Parathyroid adenoma (tissue), 2 donors: ENCODE measurements at regions not wholly inside any gene's neighbourhood (a gene's known extent, or its start where the extent isn't known, plus 50 kb on each side); places are given as distances from the start of the nearest gene placed in this dataset.

ENCODE experiments used
- H2AFZ ChIP-seq: fragments of 300-600 bp; sonication (generic); one replicate; pipeline ENCODE4 v1.7.0; 2017; ENCODE audit warnings: antibody characterized with exemption, mild to moderate bottlenecking
- H3K27ac ChIP-seq: fragments of 300-600 bp; sonication (generic); one replicate; pipeline ENCODE4 v1.7.0; 2017
- H3K27me3 ChIP-seq: fragments of 300-600 bp; sonication (generic); one replicate; pipeline ENCODE4 v1.7.0; 2017; ENCODE audit warnings: low read length; ENCODE audit not compliant: control insufficient read depth, insufficient read depth
- H3K36me3 ChIP-seq: fragments of 300-600 bp; sonication (generic); one replicate; pipeline ENCODE4 v1.7.0; 2017; ENCODE audit warnings: low read length; ENCODE audit not compliant: control insufficient read depth, insufficient read depth
- H3K4me1 ChIP-seq: fragments of 300-600 bp; sonication (generic); one replicate; pipeline ENCODE4 v1.7.0; 2017; ENCODE audit warnings: control low read depth
- H3K4me2 ChIP-seq: fragments of 300-600 bp; sonication (generic); one replicate; pipeline ENCODE4 v1.7.0; 2017; ENCODE audit warnings: low read length
- H3K4me3 ChIP-seq: fragments of 300-600 bp; sonication (generic); one replicate; pipeline ENCODE4 v1.7.0; 2017; ENCODE audit warnings: low read depth, low read length
- H3K79me2 ChIP-seq: fragments of 300-600 bp; sonication (generic); one replicate; pipeline ENCODE4 v1.7.0; 2017; ENCODE audit warnings: control low read depth
- H3K9ac ChIP-seq: fragments of 300-600 bp; sonication (generic); one replicate; pipeline ENCODE4 v1.7.0; 2017; ENCODE audit warnings: mild to moderate bottlenecking
- H3K9me3 ChIP-seq: fragments of 300-600 bp; sonication (generic); one replicate; pipeline ENCODE4 v1.7.0; 2017; ENCODE audit warnings: low read length; ENCODE audit not compliant: control insufficient read depth
- CTCF ChIP-seq: fragments of 300-600 bp; sonication (generic); IDR thresholded peaks from one replicate; pipeline ENCODE4 v1.7.0; 2017; ENCODE audit warnings: antibody characterized with exemption, mild to moderate bottlenecking
- donor health status: primary hyperparathyroidism.

GRCh38 chr21:36539434-36540150 is 59.7 kb upstream of the CLDN14 start:
- Histone ChIP-seq H3K27me3 (no peaks in the 10 kb centered on the region), H3K9ac (no peak overlapping the region)
- TF ChIP-seq CTCF, result no peak

GRCh38 chr21:36540700-36541099 is 60.8 kb upstream of the CLDN14 start:
- H3K27me3 ChIP-seq, result no peaks in the 10 kb centered on the region

More at GRCh38 chr21:36539434-36540150, 59.7 kb upstream of the CLDN14 start:
- Histone ChIP-seq H3K27ac (no peak overlapping the region), H2AFZ (no peak overlapping the region), H3K4me2 (no peak overlapping the region), H3K4me1 (no peaks in the 10 kb centered on the region), H3K9me3 (no peaks in the 10 kb centered on the region), H3K79me2 (no peaks in the 10 kb centered on the region), H3K4me3 (no peak overlapping the region), H3K36me3 (no peaks in the 10 kb centered on the region)

GRCh38 chr21:36541721-36542139 is 61.8 kb upstream of the CLDN14 start:
- Histone ChIP-seq H3K9me3 (no peaks in the 10 kb centered on the region), H3K27ac (no peak overlapping the region), H3K4me3 (no peak overlapping the region), H3K9ac (no peak overlapping the region), H3K4me2 (no peak overlapping the region), H3K4me1 (no peaks in the 10 kb centered on the region), H3K36me3 (no peaks in the 10 kb centered on the region), H3K79me2 (no peaks in the 10 kb centered on the region), H3K27me3 (no peaks in the 10 kb centered on the region), H2AFZ (no peak overlapping the region)
- no peak for TF ChIP-seq CTCF

More at GRCh38 chr21:36540700-36541099, 60.8 kb upstream of the CLDN14 start:
- H3K9ac ChIP-seq, result no peak overlapping the region
- H3K9me3 ChIP-seq, result no peaks in the 10 kb centered on the region
- H2AFZ ChIP-seq, result no peak overlapping the region
- H3K36me3 ChIP-seq, result no peaks in the 10 kb centered on the region
- no peaks in the 10 kb centered on the region for H3K4me1 ChIP-seq
- TF ChIP-seq CTCF, result no peak
- H3K4me2 ChIP-seq, result no peak overlapping the region
- no peaks in the 10 kb centered on the region for H3K79me2 ChIP-seq
- H3K27ac ChIP-seq, result no peak overlapping the region
- H3K4me3 ChIP-seq, result no peak overlapping the region

- no peak overlapping the region for H3K4me2 ChIP-seq
- H3K9ac ChIP-seq, result no peak overlapping the region
- H3K9me3 ChIP-seq, result no peaks in the 10 kb centered on the region
- H3K36me3 ChIP-seq, result no peaks in the 10 kb centered on the region
- H2AFZ ChIP-seq, result no peak overlapping the region
- no peak overlapping the region for H3K4me3 ChIP-seq
- no peaks in the 10 kb centered on the region for H3K79me2 ChIP-seq
- no peaks in the 10 kb centered on the region for H3K4me1 ChIP-seq
- H3K27me3 ChIP-seq, result no peaks in the 10 kb centered on the region
- H3K27ac ChIP-seq, result no peak overlapping the region
- peak; percentile 12 for TF ChIP-seq CTCF
Observed at GRCh38 chr21:36542312-36543101, 62.6 kb upstream of the CLDN14 start.
